HG03025 (cell line): ENCODE measurements at regions not wholly inside any gene's neighbourhood (a gene's known extent, or its start where the extent isn't known, plus 50 kb on each side); places are given as distances from the start of the nearest gene placed in this dataset.
"Not testable (repeated sequence)": the region's sequence is repeated elsewhere in the genome, so short reads cannot be mapped to it uniquely, and the experiment has no call there.

Experiments used
- ATAC-seq: cut with Tn5 transposase; IDR thresholded peaks from one replicate; pipeline ENCODE4 v1.9.1; 2021; ENCODE audit warnings: mild to moderate bottlenecking, moderate library complexity; ENCODE audit not compliant: unreplicated experiment, low FRiP score

DNA sequence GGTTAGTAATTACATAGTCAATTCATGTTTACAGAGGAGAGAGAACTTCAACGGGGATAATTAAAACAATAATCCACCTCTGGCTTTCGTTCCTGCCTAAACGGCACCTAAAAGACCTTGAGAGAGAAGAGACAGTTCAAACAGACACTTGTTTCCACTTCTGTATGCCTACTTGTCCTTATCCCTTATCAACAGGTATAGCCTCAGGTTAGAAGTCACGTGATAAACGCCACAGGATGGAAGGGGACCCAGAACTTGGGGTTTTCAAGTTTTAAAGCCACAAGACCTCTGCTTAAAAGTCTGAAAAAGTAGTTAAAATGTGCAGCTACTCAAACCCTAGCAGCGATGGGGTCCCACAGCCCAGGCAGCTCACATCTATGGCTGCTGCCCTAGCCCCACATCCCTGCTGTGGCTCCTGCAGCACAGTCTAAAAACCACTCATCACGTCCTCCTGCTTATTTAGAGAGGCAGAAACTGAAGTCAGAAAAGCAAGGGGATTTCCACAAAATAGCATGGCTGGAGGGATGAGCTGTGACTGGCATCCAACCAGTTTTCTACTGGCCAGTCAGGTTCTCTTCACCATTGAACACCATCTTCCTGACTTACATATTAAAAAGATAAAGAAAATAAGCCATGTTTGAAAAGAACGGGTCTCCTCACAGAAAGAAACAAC, 51.2 kb upstream of the SEC16B start:
- no peak for ATAC-seq

- ATAC-seq = no peak
Observed at GRCh38 chr1:178021950-178022349, 52.1 kb upstream of the SEC16B start.

DNA sequence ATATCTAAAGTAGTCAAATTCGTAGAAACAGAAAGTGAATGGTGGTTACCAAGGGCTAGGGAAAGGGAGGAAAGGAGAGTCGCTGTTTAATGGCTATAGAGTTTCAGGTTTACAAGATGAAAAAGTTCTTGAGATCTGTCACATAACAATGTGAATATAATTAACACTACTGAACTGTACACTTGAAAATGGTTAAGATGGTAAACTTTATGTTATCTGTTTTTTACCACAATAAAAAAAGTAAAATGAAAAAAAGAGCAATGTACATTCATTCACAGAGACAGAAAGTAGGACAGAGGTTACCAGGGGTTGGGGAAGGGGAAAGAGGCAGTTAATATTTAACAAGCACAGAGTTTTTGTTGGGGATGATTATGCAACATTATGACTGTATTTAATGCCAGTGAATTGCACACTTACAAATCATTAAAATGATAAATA, 53.3 kb upstream of the SEC16B start:
- ATAC-seq = no peak

GRCh38 chr1:178024504-178024903, 54.6 kb upstream of the SEC16B start:
- ATAC-seq = no peak

- ATAC-seq = no peak
Observed at GRCh38 chr1:178025613-178026356, 55.9 kb upstream of the SEC16B start.

- no peak for ATAC-seq
Observed at GRCh38 chr1:178028841-178029481, 59.1 kb upstream of the SEC16B start.

DNA sequence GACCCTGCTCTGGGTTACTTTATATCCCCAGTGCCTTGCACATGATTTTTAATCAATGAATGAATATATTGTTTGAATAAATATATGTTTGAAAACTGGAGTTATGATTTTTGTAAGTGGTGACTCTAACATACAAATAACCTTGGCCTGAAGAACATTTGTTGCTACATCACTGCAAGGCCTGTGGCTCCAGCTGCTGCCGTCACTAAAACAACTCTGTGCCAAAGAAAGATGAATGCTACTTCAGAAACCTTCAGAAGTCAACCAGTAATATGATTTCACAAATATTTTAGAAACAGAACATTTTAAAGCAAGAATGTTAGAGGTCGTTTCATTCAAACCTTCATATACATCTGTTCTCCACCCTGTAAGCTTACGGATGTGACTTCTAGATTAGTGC, 60.6 kb upstream of the SEC16B start:
- no peak for ATAC-seq

- ATAC-seq = peak; percentile 88
Observed at GRCh38 chr1:178031856-178032320, 62.0 kb upstream of the RASAL2 start.

DNA sequence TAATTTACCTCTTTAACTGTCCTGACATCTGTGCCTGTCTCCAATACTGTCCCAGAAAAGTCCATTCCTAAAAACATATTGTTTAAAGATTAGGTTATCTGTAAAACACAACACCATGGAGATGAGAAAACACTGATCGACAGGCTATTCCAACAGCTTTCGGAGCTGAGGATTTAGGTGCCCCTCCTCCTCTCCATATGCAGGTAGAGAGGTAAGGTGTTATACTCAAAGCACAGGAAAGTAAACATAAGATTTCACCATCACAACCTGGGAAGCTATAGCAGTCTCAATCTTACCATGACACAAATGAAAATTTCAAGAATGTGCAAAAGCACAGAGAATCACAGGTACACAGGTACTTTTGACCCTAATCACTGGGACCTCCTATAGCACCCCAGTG, 60.9 kb upstream of the RASAL2 start:
- ATAC-seq = no peak

GRCh38 chr1:178034676-178035075, 59.2 kb upstream of the RASAL2 start:
- no peak for ATAC-seq

DNA sequence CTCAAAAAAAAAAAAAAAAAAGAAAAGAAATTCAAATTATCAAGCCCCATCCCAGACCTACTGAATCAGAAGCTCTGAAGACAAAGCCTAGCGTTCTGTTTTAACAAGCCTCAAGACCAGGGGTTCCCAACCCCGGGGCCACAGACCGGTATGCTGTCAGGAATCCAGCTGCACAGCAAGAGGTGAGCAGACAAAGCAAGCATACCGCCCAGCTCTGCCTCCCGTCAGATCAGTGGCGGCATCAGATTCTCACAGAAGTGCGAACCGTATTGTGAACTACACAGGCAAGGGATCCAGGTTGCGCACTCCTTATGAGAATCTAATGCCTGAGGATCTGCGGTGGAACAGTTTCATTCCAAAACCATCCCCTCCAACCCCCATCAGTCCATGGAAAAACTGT, 57.8 kb upstream of the RASAL2 start:
- no peak for ATAC-seq

GRCh38 chr1:178037510-178038253, 56.2 kb upstream of the RASAL2 start:
- ATAC-seq = no peak

GRCh38 chr1:178038372-178038771, 55.5 kb upstream of the RASAL2 start:
- ATAC-seq = no peak

- ATAC-seq = no peak
Observed at GRCh38 chr1:178039891-178040290, 54.0 kb upstream of the RASAL2 start.

- not testable (repeated sequence) for ATAC-seq
Observed at GRCh38 chr1:178043940-178044339, 50.0 kb upstream of the RASAL2 start.
